GM19193 (cell line): ENCODE measurements at regions not wholly inside any gene's neighbourhood (a gene's known extent, or its start where the extent isn't known, plus 50 kb on each side); places are given as distances from the start of the nearest gene placed in this dataset.

Source experiments
- POLR2A ChIP-seq: IDR thresholded peaks from 4 replicates; pipeline ENCODE4 v1.6.1; 2011; ENCODE audit not compliant: insufficient read depth, insufficient read length; ENCODE audit errors: extremely low read depth

DNA sequence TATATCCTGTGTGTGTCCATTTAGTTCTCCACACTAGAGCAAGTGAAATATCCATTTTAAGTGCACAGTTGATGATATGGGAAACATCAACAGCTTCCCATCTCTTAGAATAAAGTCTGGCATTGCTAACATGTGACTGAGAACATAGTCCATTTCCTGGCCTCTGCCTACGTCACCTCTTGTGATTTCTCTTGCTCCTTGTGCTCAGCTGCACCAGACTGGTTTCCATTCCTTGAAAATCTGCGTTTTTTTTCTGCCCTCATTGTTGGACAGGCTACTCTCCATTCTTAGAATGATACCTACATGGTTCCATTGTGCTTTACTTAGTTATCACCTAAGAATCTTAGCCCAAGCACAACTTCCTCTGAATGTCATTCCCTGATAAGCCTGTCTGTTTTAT lies 851.2 kb upstream of the ID2 start:
- no peak for TF ChIP-seq POLR2A

GRCh38 chr2:7835151-7835550 lies 846.7 kb upstream of the ID2 start:
- TF ChIP-seq POLR2A = no peak

DNA sequence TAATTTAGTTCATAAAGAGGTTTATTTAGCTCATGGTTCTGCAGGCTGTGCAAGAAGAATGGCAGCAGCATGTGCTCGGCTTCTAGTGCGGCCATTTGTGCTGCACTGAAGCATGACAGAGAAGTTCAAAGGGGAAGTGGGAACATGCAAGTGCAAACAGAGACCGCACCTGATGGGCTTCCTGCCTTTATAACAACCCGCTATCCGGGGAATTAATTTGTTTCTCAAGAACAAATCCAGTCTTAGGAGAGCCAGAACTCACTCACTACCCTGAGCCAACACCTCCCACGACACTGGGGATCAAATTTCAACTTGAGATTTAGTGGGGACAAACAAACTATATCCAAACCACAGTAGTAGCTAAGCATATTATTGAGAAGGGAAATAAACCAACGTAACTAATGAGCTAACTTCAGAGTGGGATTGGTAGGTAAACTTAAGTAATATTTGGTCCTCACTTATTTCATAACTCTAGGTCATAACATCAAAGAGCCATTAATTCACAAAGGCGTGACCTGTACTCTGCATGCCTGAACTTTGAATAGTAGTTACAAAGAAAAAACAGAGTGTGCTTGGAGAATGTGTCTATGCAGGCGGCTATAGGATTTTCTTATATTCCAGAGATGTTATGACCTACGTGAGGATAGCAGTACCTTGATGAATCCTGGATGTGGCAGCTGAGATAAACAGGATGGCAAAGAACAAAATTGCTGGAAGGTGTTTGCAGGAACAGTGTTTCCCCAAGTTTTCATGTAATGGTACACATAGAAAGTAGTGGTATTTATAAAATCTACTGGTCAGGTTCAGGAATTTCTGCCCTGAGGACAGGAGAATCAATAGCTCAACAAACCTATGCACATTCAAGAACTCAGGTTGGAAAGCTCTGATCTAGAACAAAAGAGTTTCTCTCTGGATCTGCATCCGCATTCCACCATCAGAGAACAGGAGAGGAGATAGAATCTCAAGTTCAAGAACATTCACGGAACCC lies 845.9 kb upstream of the ID2 start:
- TF ChIP-seq POLR2A = no peak

DNA sequence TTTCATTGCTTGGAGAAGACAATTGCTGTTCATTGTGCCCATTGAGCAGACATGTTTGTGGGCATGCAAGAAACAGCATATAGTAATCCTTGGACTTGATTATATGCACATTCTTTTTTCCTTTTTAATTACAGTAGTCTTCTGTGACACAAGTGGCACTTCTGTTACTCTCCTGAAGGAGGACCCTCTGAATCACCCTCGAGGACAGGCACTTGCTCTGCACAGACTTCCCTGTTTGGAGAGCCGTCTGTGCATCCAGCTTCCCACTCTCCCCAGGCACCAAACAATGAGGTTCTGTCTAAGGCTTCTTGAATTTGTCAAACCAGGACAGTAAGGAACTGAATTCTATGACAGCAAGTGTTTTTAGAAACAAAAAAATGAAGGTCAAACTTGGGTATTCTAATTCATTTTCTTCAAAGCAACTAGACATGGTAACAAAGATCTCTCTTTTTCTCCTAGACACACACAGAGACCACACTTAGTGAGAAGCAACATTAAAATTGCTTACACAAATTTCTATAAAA lies 844.6 kb upstream of the ID2 start:
- TF ChIP-seq POLR2A = no peak

GRCh38 chr2:7838669-7839068 lies 843.2 kb upstream of the ID2 start:
- TF ChIP-seq POLR2A = no peak

DNA sequence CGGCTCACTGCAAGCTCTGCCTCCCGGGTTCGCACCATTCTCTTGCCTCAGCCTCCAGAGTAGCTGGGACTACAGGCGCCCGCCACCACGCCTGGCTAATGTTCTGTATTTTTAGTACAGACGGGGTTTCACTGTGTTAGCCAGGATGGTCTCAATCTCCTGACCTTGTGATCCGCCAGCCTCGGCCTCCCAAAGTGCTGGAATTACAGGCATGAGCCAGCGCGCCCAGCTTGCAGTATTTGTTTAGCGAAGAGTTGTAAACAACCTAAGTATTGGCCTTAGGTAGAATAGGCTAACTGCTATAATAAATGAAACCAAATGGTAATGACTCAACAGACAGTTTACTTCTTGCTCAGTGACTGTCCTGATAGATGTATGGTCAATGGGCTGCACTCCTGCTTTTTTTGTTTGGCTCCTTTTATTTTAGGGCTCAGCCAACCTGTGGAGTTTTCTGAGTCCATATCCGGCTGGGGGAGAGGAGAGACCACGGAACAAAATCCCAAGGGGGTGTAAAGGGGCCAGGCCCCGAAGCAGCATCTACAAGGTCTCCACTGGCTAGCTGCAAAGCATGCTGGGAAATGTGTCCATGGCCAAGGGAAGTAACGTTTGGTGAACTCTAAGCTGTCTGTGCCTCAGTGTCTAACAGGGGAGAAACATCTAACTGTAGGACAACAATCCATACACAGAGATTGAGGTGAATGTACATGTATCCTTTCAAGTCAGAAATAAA lies 841.0 kb upstream of the ID2 start:
- TF ChIP-seq POLR2A = no peak

GRCh38 chr2:7841751-7842150 lies 840.1 kb upstream of the ID2 start:
- TF ChIP-seq POLR2A = no peak

GRCh38 chr2:7844414-7844965 lies 837.4 kb upstream of the ID2 start:
- TF ChIP-seq POLR2A = no peak

DNA sequence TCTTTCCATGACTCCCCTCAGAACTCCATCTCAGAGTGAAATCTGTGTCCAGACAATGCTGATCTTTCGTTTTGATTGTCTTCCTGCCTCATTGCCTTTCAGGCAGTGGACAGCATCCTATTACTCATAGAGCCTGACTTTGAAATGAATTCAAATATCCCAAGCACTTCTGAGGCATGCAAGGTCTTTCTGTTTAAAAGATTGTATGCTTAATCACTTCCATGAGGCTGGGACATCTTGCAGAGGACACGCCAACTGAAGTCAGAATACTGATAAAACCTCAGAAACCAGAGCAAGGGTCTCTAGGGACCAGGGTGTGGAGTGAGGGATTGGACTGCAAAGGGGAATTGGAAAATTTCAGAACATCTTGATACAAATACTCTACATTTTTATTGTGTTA lies 836.5 kb upstream of the ID2 start:
- no peak for TF ChIP-seq POLR2A

DNA sequence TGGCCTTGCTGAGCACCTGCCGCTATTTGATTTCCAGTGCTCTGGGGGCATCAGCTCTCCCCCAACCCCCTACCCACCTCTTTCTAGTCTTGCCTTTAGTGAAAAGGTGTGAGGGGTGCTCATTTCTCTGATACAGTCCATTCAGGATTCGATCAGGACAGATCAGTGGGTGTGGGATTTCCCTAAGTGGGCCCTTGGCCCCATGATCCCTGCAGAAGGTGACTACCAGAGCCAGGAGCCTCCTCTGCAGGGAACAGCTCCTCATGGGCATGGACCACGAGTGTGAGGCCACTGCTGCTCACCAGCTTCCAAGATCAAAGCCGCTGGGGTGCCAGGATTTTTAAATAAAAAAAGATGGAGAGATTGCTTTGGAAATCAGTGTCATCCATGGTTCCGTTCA lies 835.2 kb upstream of the ID2 start:
- no peak for TF ChIP-seq POLR2A

DNA sequence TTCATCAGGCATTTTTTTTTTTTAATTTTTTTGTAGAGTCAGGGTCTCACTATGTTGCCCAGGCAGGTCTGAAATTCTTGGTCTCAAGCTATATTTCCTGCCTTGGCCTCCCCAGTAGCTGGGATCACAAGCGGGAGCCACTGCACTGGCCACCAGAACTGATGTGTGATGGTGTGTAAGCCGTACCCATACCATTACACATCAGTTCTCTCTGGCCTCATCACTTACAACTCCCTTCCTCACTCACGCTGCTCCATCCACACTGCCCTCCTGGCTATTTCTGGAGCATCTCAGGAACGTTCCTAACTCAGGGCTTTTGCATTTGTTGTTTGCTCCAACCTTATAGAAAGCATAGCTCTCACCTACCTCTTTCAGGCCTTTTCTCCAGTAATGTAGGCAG lies 834.5 kb upstream of the ID2 start:
- TF ChIP-seq POLR2A = no peak

DNA sequence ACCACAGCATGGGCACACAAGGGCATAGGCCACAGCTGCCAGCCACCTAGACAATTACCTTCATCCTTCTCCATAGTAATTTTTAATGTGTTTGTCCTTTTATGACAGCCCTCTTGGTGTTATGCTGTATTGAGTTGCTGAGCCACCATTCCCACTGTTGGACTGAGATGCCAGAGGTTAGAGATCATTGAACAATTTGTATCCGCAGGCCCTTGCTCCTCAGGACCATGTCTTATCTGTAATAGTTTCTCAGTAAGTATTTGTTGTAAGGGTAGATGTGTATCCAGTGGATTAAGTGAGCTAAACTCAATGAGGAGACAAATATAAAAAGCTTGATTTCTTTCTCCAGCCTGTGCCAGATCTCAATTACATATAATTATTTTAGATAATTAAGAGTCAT lies 832.8 kb upstream of the ID2 start:
- no peak for TF ChIP-seq POLR2A

- TF ChIP-seq POLR2A = no peak
These were observed 832.3 kb upstream of the ID2 start for GRCh38 chr2:7849531-7849930.

GRCh38 chr2:7852546-7852945 lies 829.3 kb upstream of the ID2 start:
- no peak for TF ChIP-seq POLR2A

DNA sequence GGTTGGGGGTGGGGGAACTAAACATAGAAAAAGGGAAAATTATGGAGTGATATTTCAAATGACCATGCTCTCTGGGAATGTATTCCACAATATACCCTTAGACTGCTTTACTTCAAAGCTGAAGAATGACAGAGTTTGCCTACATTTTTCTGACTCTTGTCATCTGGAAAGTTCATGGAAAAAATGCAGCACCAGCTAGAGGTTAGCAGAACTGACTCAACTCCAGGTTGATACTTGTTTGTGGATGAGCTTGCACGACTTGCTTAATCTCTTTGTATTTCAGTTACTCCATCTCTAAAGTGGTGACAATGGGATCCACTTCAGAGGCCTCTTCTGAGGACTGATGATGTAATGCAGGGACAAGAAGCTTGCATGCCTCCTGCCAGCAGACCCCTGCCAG lies 824.0 kb upstream of the ID2 start:
- TF ChIP-seq POLR2A = no peak
